Ovary (tissue), 3 donors: ENCODE measurements at regions not wholly inside any gene's neighbourhood (a gene's known extent, or its start where the extent isn't known, plus 50 kb on each side); places are given as distances from the start of the nearest gene placed in this dataset.

Experiments
- POLR2A ChIP-seq: fragments of 450-650 bp; IDR thresholded peaks from one replicate; pipeline ENCODE4 v1.6.1; 2017; ENCODE audit warnings: antibody characterized with exemption, mild to moderate bottlenecking, moderate library complexity
- TF ChIP-seq, protein P1 (sequence below), 3 donors: fragments of 450-650 bp in 2 of 3; fragments of 200-600 bp in 1 of 3; IDR thresholded peaks; one replicate each; pipeline versions ENCODE4 v1.5.1 to v1.8.0; 2016 to 2022; ENCODE audit warnings: antibody characterized with exemption in 3 of 3, mild to moderate bottlenecking in 1 of 3
- donor health status: DM: no; HTN: no; CAD: no.

DNA sequence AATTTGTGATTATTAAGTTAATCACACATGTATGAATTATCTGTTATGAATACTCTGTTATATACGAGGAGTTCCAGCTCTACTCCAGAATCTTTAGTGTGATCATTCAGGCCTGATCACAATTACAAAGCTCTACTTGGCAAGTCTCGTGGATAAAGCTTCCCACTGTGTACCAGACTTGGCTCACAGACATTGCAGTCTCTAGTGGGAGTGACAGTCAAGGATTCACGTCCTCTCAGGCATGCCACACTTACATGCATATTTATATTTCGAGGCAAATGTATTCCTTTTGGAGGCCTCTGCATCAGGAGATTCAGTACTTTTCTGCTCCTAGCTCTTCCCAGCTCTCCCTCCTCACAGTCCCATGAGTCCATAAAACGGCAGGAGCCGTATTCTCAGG is 403.4 kb upstream of the CDH7 start:
- TF ChIP-seq POLR2A = no peak
- TF ChIP-seq, protein P1, sequence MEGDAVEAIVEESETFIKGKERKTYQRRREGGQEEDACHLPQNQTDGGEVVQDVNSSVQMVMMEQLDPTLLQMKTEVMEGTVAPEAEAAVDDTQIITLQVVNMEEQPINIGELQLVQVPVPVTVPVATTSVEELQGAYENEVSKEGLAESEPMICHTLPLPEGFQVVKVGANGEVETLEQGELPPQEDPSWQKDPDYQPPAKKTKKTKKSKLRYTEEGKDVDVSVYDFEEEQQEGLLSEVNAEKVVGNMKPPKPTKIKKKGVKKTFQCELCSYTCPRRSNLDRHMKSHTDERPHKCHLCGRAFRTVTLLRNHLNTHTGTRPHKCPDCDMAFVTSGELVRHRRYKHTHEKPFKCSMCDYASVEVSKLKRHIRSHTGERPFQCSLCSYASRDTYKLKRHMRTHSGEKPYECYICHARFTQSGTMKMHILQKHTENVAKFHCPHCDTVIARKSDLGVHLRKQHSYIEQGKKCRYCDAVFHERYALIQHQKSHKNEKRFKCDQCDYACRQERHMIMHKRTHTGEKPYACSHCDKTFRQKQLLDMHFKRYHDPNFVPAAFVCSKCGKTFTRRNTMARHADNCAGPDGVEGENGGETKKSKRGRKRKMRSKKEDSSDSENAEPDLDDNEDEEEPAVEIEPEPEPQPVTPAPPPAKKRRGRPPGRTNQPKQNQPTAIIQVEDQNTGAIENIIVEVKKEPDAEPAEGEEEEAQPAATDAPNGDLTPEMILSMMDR (IDR thresholded peaks at IDR 0.05) = no peak
